ENCODE measurements at regions not wholly inside any gene's neighbourhood (a gene's known extent, or its start where the extent isn't known, plus 50 kb on each side); places are given as distances from the start of the nearest gene placed in this dataset.

GRCh38 chr10:8919280-8919679 lies 864.8 kb downstream of the GATA3 start:
- Histone ChIP-seq H3K27me3 (ENCODE audit: control insufficient read depth, low read length) (no peaks in the 10 kb centered on the region), H3K27ac (ENCODE audit: low read depth, low read length) (no peak overlapping the region), H4K20me1 (ENCODE audit: control insufficient read depth, insufficient read depth, low read depth, low read length) (no peaks in the 10 kb centered on the region), H3K4me2 (ENCODE audit: low read length) (no peak overlapping the region), H3F3A (ENCODE audit: control insufficient read depth, insufficient read depth) (no peaks in the 10 kb centered on the region), H3K9me3 (ENCODE audit: control insufficient read depth, insufficient read depth, low read length) (no peaks in the 10 kb centered on the region), H3K79me2 (ENCODE audit: control insufficient read depth, low read length) (no peaks in the 10 kb centered on the region), H3K4me1 (ENCODE audit: control insufficient read depth, low read length) (no peaks in the 10 kb centered on the region), H3K4me3 (ENCODE audit: low read length) (no peak overlapping the region), H3K36me3 (ENCODE audit: control insufficient read depth, low read length) (no peaks in the 10 kb centered on the region), H3K9me2 (replicated peaks; ENCODE audit: control insufficient read depth, low read length) (no peaks in the 10 kb centered on the region)
- TF ChIP-seq CTCF (IDR thresholded peaks at IDR 0.05; ENCODE audit: low read depth, low read length, poor library complexity, severe bottlenecking) (no peak), EZH2phosphoT487 (IDR thresholded peaks at IDR 0.05; ENCODE audit: borderline replicate concordance, low read length) (no peak)

- Histone ChIP-seq H3K27me3 (ENCODE audit: control insufficient read depth, low read length) (no peaks in the 10 kb centered on the region), H3K9me2 (replicated peaks; ENCODE audit: control insufficient read depth, low read length) (no peaks in the 10 kb centered on the region), H3K4me3 (ENCODE audit: low read length) (no peak overlapping the region), H3K4me1 (ENCODE audit: control insufficient read depth, low read length) (no peaks in the 10 kb centered on the region), H4K20me1 (ENCODE audit: control insufficient read depth, insufficient read depth, low read depth, low read length) (no peaks in the 10 kb centered on the region), H3K9me3 (ENCODE audit: control insufficient read depth, insufficient read depth, low read length) (no peaks in the 10 kb centered on the region), H3F3A (ENCODE audit: control insufficient read depth, insufficient read depth) (no peaks in the 10 kb centered on the region), H3K27ac (ENCODE audit: low read depth, low read length) (no peak overlapping the region), H3K36me3 (ENCODE audit: control insufficient read depth, low read length) (no peaks in the 10 kb centered on the region), H3K4me2 (ENCODE audit: low read length) (no peak overlapping the region), H3K79me2 (ENCODE audit: control insufficient read depth, low read length) (no peaks in the 10 kb centered on the region)
- no peak for TF ChIP-seq CTCF (IDR thresholded peaks at IDR 0.05; ENCODE audit: low read depth, low read length, poor library complexity, severe bottlenecking)
Measured at GRCh38 chr10:8921568-8921967, 867.1 kb downstream of the GATA3 start.

GRCh38 chr10:8923096-8923495 lies 868.6 kb downstream of the GATA3 start:
- no peak for TF ChIP-seq CTCF (IDR thresholded peaks at IDR 0.05; ENCODE audit: low read depth, low read length, poor library complexity, severe bottlenecking)
- no peak for TF ChIP-seq EZH2phosphoT487 (IDR thresholded peaks at IDR 0.05; ENCODE audit: borderline replicate concordance, low read length)
- H3K27ac ChIP-seq (ENCODE audit: low read depth, low read length): no peak overlapping the region
- H3F3A ChIP-seq (ENCODE audit: control insufficient read depth, insufficient read depth): no peaks in the 10 kb centered on the region
- H3K4me3 ChIP-seq (ENCODE audit: low read length): no peak overlapping the region
- no peaks in the 10 kb centered on the region for H3K4me1 ChIP-seq (ENCODE audit: control insufficient read depth, low read length)
- no peak overlapping the region for H3K4me2 ChIP-seq (ENCODE audit: low read length)
- no peaks in the 10 kb centered on the region for H3K27me3 ChIP-seq (ENCODE audit: control insufficient read depth, low read length)
- H3K9me3 ChIP-seq (ENCODE audit: control insufficient read depth, insufficient read depth, low read length): no peaks in the 10 kb centered on the region
- no peaks in the 10 kb centered on the region for H3K9me2 ChIP-seq (replicated peaks; ENCODE audit: control insufficient read depth, low read length)
- no peaks in the 10 kb centered on the region for H4K20me1 ChIP-seq (ENCODE audit: control insufficient read depth, insufficient read depth, low read depth, low read length)
- no peaks in the 10 kb centered on the region for H3K79me2 ChIP-seq (ENCODE audit: control insufficient read depth, low read length)
- H3K36me3 ChIP-seq (ENCODE audit: control insufficient read depth, low read length): no peaks in the 10 kb centered on the region

GRCh38 chr10:8927705-8928104 lies 873.2 kb downstream of the GATA3 start:
- no peaks in the 10 kb centered on the region for H4K20me1 ChIP-seq (ENCODE audit: control insufficient read depth, insufficient read depth, low read depth, low read length)
- no peak overlapping the region for H3K4me2 ChIP-seq (ENCODE audit: low read length)
- no peaks in the 10 kb centered on the region for H3K4me1 ChIP-seq (ENCODE audit: control insufficient read depth, low read length)
- H3K36me3 ChIP-seq (ENCODE audit: control insufficient read depth, low read length): no peaks in the 10 kb centered on the region
- H3K27ac ChIP-seq (ENCODE audit: low read depth, low read length): no peak overlapping the region
- H3K27me3 ChIP-seq (ENCODE audit: control insufficient read depth, low read length): no peaks in the 10 kb centered on the region
- no peaks in the 10 kb centered on the region for H3K9me3 ChIP-seq (ENCODE audit: control insufficient read depth, insufficient read depth, low read length)
- H3K4me3 ChIP-seq (ENCODE audit: low read length): no peak overlapping the region
- no peaks in the 10 kb centered on the region for H3F3A ChIP-seq (ENCODE audit: control insufficient read depth, insufficient read depth)
- TF ChIP-seq EZH2phosphoT487 (IDR thresholded peaks at IDR 0.05; ENCODE audit: borderline replicate concordance, low read length) (no peak), CTCF (IDR thresholded peaks at IDR 0.05; ENCODE audit: low read depth, low read length, poor library complexity, severe bottlenecking) (no peak)
- no peaks in the 10 kb centered on the region for H3K79me2 ChIP-seq (ENCODE audit: control insufficient read depth, low read length)
- no peaks in the 10 kb centered on the region for H3K9me2 ChIP-seq (replicated peaks; ENCODE audit: control insufficient read depth, low read length)

All from DOHH2 (cell line).